HEK293 (cell line): ENCODE measurements at regions not wholly inside any gene's neighbourhood (a gene's known extent, or its start where the extent isn't known, plus 50 kb on each side); places are given as distances from the start of the nearest gene placed in this dataset.
A peak's percentile ranks its signal among the peaks of the same experiment; 100 is the strongest.

ENCODE experiments used
- CTCF ChIA-PET: fragments of 350-600 bp; formaldehyde crosslinking; extraction: SDS; loops from one replicate; lab custom pipeline; 2021; ENCODE audit warnings: antibody characterized with exemption; lab: Yijun Ruan, JAX
- POLR2A ChIA-PET: fragments of 300-600 bp; formaldehyde crosslinking; extraction: SDS; loops from one replicate; lab custom pipeline; 2020; ENCODE audit warnings: antibody characterized with exemption, inconsistent platforms; lab: Yijun Ruan, JAX
- H3K27ac ChIP-seq: fragments of 200-500 bp; sonication (Bioruptor generic); 2 replicates; pipeline ENCODE4 v1.5.1; 2014; ENCODE audit warnings: low read depth, low read length, control low read depth, inconsistent platforms; ENCODE audit errors: extremely low read depth
- H3K36me3 ChIP-seq, 2 experiments: fragments of 200-500 bp in 1 of 2; sonication (Bioruptor generic) in 1 of 2; 1 replicate in 1 of 2; 2 replicates in 1 of 2; pipeline ENCODE4 v1.5.1; 2014 to 2017; ENCODE audit warnings: inconsistent platforms in 2 of 2, low read length in 2 of 2; ENCODE audit not compliant: control insufficient read depth in 2 of 2, insufficient read depth in 1 of 2
- H3K4me1 ChIP-seq: fragments of 200-500 bp; sonication (Bioruptor generic); 2 replicates; pipeline ENCODE4 v1.5.1; 2014; ENCODE audit warnings: mild to moderate bottlenecking, low read length, inconsistent platforms; ENCODE audit not compliant: control insufficient read depth, insufficient read depth
- H3K4me3 ChIP-seq: 2 replicates; pipeline ENCODE4 v1.5.1; 2011; ENCODE audit warnings: low read depth, mild to moderate bottlenecking, control low read depth, low read length, moderate library complexity
- H3K9me3 ChIP-seq: fragments of 200-500 bp; sonication (Bioruptor generic); 2 replicates; pipeline ENCODE4 v1.5.1; 2014; ENCODE audit warnings: low read depth, low read length, inconsistent platforms; ENCODE audit not compliant: control insufficient read depth, insufficient read depth
- GLIS1 ChIP-seq: fragments of 450-650 bp; formaldehyde crosslinking; IDR thresholded peaks from 2 replicates; pipeline ENCODE4 v1.5.1; 2016; ENCODE audit warnings: missing biosample characterization, missing genetic modification characterization
- OSR2 ChIP-seq: fragments of 450-650 bp; formaldehyde crosslinking; IDR thresholded peaks from 2 replicates; pipeline ENCODE4 v1.5.1; 2016; ENCODE audit warnings: missing biosample characterization, missing genetic modification characterization
- PRDM1 ChIP-seq: fragments of 450-650 bp; formaldehyde crosslinking; IDR thresholded peaks from 2 replicates; pipeline ENCODE4; 2016; ENCODE audit warnings: missing biosample characterization, missing genetic modification characterization
- ZBTB48 ChIP-seq: fragments of 450-650 bp; formaldehyde crosslinking; IDR thresholded peaks from 2 replicates; pipeline ENCODE4 v1.5.1; 2016; ENCODE audit warnings: missing biosample characterization, missing genetic modification characterization
- ZBTB8A ChIP-seq: fragments of 450-650 bp; formaldehyde crosslinking; IDR thresholded peaks from 2 replicates; pipeline ENCODE4 v1.5.1; 2016; ENCODE audit warnings: missing biosample characterization, missing genetic modification characterization
- ZNF169 ChIP-seq: fragments of 450-650 bp; formaldehyde crosslinking; IDR thresholded peaks from 2 replicates; pipeline ENCODE4 v1.5.1; 2016; ENCODE audit warnings: missing biosample characterization, missing genetic modification characterization
- ZNF175 ChIP-seq: fragments of 450-650 bp; formaldehyde crosslinking; IDR thresholded peaks from 2 replicates; pipeline ENCODE4 v1.5.1; 2016; ENCODE audit warnings: missing biosample characterization, missing genetic modification characterization
- ZNF221 ChIP-seq: fragments of 450-650 bp; formaldehyde crosslinking; IDR thresholded peaks from 2 replicates; pipeline ENCODE4 v1.5.1; 2017; ENCODE audit warnings: missing biosample characterization, missing genetic modification characterization, borderline replicate concordance
- ZNF223 ChIP-seq: fragments of 450-650 bp; formaldehyde crosslinking; IDR thresholded peaks from 2 replicates; pipeline ENCODE4 v1.5.1; 2016; ENCODE audit warnings: missing biosample characterization, missing genetic modification characterization
- ZNF302 ChIP-seq: fragments of 450-650 bp; formaldehyde crosslinking; IDR thresholded peaks from 2 replicates; pipeline ENCODE4 v1.5.1; 2016; ENCODE audit warnings: missing biosample characterization, missing genetic modification characterization, low read depth
- ZNF341 ChIP-seq: fragments of 450-650 bp; formaldehyde crosslinking; IDR thresholded peaks from 2 replicates; pipeline ENCODE4; 2016; ENCODE audit warnings: low read depth, missing biosample characterization, missing genetic modification characterization
- ZNF560 ChIP-seq: fragments of 450-650 bp; formaldehyde crosslinking; IDR thresholded peaks from 2 replicates; pipeline ENCODE4 v1.5.1; 2017; ENCODE audit warnings: missing biosample characterization, missing genetic modification characterization, borderline replicate concordance
- ZNF610 ChIP-seq: fragments of 450-650 bp; formaldehyde crosslinking; IDR thresholded peaks from 2 replicates; pipeline ENCODE4 v1.5.1; 2016; ENCODE audit warnings: missing biosample characterization, missing genetic modification characterization, borderline replicate concordance
- ZNF830 ChIP-seq: fragments of 450-650 bp; IDR thresholded peaks from 2 replicates; pipeline ENCODE4 v1.5.0; 2018; ENCODE audit warnings: missing biosample characterization, missing genetic modification characterization, low read depth, mild to moderate bottlenecking, moderate library complexity
- TF ChIP-seq, protein P1 (sequence below): fragments of 450-650 bp; formaldehyde crosslinking; IDR thresholded peaks from 2 replicates; pipeline ENCODE4 v1.5.1; 2016; ENCODE audit warnings: missing biosample characterization, missing genetic modification characterization
- TF ChIP-seq, protein P2 (sequence below): fragments of 450-650 bp; formaldehyde crosslinking; IDR thresholded peaks from 2 replicates; pipeline ENCODE4 v1.5.1; 2017; ENCODE audit warnings: missing biosample characterization, missing genetic modification characterization
- TF ChIP-seq, protein P3 (sequence below): fragments of 450-650 bp; formaldehyde crosslinking; optimal IDR thresholded peaks from 2 replicates; pipeline ENCODE3; 2016; ENCODE audit warnings: missing biosample characterization, mild to moderate bottlenecking, missing genetic modification characterization
- TF ChIP-seq, protein P4 (sequence below): fragments of 450-650 bp; formaldehyde crosslinking; IDR thresholded peaks from 2 replicates; pipeline ENCODE4 v1.5.1; 2016; ENCODE audit warnings: missing biosample characterization, missing genetic modification characterization
- TF ChIP-seq, protein P5 (sequence below): fragments of 450-650 bp; formaldehyde crosslinking; IDR thresholded peaks from 2 replicates; pipeline ENCODE4; 2016; ENCODE audit warnings: missing biosample characterization, missing genetic modification characterization

DNA sequence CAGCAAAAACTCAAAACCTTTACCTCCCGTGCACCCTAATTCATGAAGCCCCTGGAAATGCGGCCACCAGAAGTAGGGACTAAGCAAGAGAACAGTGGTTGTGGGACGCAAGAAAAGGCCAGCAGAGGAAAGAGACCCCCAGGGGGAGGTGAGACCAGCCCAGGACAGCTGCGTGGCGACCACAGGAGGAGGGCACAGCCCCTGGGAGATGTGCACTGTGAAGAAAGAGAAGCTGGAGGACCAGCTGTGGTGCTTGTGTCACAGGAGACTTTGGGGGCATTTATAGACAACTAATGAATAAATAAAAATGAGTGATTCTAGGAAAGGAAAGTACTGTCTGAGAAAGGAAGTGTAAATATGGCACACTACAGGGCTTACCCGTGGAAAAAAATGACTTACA lies 263.8 kb downstream of the EIPR1 start:
- Histone ChIP-seq H3K27ac (no peak overlapping the region), H3K36me3 (no peaks in the 10 kb centered on the region), H3K9me3 (no peaks in the 10 kb centered on the region), H3K4me1 (no peaks in the 10 kb centered on the region), H3K4me3 (no peak overlapping the region)
- TF ChIP-seq ZNF341 (tag by site-specific recombination) (peak; percentile 19; the same call in 1 of the 2 replicates), PRDM1 (no peak)
- ChIA-PET POLR2A (no interaction called here), CTCF (no interaction called here)

DNA sequence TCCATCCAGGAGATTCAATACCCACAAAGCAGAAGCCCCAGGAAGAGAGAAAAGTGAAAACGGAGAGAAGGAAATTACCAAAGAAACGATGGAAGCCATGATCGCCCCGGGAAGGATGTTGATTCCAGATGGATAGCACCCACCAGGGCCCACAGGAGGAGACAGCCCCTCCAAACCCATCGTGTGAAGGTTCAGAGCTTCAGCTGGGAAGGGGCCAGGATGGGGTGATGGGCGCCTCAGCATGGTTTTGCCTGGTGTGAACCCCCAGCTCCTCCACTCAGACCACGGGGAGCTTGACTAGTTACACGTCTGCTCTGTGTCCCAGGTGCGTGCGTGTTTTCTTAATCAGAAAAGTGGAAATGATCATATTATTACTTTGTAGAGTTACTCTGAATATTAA lies 264.5 kb downstream of the EIPR1 start:
- no peak overlapping the region for H3K4me3 ChIP-seq
- no peaks in the 10 kb centered on the region for H3K36me3 ChIP-seq
- no peak overlapping the region for H3K27ac ChIP-seq
- no peaks in the 10 kb centered on the region for H3K9me3 ChIP-seq
- ChIA-PET POLR2A (no interaction called here), CTCF (interaction anchor here (0.6 kb wide), 1 partner anchor 85 kb away, joined by 3 read pairs; no protein-coding TSS in a partner anchor)
- H3K4me1 ChIP-seq: no peaks in the 10 kb centered on the region
- TF ChIP-seq GLIS1 (tag by site-specific recombination) (no peak), ZNF221 (tag by site-specific recombination) (no peak), ZBTB48 (tag by site-specific recombination) (no peak), OSR2 (tag by site-specific recombination) (no peak), ZNF223 (tag by site-specific recombination) (no peak), ZBTB8A (no peak), ZNF830 (no peak), ZNF175 (tag by site-specific recombination) (no peak), ZNF560 (tag by site-specific recombination) (no peak), ZNF302 (no peak), ZNF610 (tag by site-specific recombination) (no peak), ZNF169 (tag by site-specific recombination) (no peak)
- TF ChIP-seq, protein P1, sequence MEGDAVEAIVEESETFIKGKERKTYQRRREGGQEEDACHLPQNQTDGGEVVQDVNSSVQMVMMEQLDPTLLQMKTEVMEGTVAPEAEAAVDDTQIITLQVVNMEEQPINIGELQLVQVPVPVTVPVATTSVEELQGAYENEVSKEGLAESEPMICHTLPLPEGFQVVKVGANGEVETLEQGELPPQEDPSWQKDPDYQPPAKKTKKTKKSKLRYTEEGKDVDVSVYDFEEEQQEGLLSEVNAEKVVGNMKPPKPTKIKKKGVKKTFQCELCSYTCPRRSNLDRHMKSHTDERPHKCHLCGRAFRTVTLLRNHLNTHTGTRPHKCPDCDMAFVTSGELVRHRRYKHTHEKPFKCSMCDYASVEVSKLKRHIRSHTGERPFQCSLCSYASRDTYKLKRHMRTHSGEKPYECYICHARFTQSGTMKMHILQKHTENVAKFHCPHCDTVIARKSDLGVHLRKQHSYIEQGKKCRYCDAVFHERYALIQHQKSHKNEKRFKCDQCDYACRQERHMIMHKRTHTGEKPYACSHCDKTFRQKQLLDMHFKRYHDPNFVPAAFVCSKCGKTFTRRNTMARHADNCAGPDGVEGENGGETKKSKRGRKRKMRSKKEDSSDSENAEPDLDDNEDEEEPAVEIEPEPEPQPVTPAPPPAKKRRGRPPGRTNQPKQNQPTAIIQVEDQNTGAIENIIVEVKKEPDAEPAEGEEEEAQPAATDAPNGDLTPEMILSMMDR: no peak
- TF ChIP-seq, protein P2, sequence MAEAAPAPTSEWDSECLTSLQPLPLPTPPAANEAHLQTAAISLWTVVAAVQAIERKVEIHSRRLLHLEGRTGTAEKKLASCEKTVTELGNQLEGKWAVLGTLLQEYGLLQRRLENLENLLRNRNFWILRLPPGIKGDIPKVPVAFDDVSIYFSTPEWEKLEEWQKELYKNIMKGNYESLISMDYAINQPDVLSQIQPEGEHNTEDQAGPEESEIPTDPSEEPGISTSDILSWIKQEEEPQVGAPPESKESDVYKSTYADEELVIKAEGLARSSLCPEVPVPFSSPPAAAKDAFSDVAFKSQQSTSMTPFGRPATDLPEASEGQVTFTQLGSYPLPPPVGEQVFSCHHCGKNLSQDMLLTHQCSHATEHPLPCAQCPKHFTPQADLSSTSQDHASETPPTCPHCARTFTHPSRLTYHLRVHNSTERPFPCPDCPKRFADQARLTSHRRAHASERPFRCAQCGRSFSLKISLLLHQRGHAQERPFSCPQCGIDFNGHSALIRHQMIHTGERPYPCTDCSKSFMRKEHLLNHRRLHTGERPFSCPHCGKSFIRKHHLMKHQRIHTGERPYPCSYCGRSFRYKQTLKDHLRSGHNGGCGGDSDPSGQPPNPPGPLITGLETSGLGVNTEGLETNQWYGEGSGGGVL (tag by site-specific recombination): no peak
- TF ChIP-seq, protein P3, sequence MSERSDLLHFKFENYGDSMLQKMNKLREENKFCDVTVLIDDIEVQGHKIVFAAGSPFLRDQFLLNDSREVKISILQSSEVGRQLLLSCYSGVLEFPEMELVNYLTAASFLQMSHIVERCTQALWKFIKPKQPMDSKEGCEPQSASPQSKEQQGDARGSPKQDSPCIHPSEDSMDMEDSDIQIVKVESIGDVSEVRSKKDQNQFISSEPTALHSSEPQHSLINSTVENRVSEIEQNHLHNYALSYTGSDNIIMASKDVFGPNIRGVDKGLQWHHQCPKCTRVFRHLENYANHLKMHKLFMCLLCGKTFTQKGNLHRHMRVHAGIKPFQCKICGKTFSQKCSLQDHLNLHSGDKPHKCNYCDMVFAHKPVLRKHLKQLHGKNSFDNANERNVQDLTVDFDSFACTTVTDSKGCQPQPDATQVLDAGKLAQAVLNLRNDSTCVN (tag by site-specific recombination): no peak
- TF ChIP-seq, protein P4, sequence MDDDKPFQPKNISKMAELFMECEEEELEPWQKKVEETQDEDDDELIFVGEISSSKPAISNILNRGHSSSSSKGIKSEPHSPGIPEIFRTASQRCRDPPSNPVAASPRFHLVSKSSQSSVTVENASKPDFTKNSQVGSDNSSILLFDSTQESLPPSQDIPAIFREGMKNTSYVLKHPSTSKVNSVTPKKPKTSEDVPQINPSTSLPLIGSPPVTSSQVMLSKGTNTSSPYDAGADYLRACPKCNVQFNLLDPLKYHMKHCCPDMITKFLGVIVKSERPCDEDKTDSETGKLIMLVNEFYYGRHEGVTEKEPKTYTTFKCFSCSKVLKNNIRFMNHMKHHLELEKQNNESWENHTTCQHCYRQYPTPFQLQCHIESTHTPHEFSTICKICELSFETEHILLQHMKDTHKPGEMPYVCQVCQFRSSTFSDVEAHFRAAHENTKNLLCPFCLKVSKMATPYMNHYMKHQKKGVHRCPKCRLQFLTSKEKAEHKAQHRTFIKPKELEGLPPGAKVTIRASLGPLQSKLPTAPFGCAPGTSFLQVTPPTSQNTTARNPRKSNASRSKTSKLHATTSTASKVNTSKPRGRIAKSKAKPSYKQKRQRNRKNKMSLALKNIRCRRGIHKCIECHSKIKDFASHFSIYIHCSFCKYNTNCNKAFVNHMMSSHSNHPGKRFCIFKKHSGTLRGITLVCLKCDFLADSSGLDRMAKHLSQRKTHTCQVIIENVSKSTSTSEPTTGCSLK: no peak
- TF ChIP-seq, protein P5, sequence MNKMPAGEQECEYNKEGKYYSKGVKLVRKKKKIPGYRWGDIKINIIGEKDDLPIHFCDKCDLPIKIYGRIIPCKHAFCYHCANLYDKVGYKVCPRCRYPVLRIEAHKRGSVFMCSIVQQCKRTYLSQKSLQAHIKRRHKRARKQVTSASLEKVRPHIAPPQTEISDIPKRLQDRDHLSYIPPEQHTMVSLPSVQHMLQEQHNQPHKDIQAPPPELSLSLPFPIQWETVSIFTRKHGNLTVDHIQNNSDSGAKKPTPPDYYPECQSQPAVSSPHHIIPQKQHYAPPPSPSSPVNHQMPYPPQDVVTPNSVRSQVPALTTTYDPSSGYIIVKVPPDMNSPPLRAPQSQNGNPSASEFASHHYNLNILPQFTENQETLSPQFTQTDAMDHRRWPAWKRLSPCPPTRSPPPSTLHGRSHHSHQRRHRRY (tag by site-specific recombination): no peak
